ENCODE measurements at regions not wholly inside any gene's neighbourhood (a gene's known extent, or its start where the extent isn't known, plus 50 kb on each side); places are given as distances from the start of the nearest gene placed in this dataset.

- DNase-seq, result no peak
- H3K27ac ChIP-seq, result no peak overlapping the region
- TF ChIP-seq CTCF (IDR thresholded peaks at IDR 0.05) (no peak), POLR2A (IDR thresholded peaks at IDR 0.05) (no peak)
- H3K4me1 ChIP-seq, result no peaks in the 10 kb centered on the region
- WGBS (ENCODE audit: insufficient coverage, low coverage, low lambda C conversion rate, missing lambda C conversion rate), result 25% methylated on average over 2 of the region's 2 CpGs
- no peaks in the 10 kb centered on the region for H3K36me3 ChIP-seq
- intact Hi-C loops (cut with DNase I), result no loop called here
- H3K9me3 ChIP-seq, result no peaks in the 10 kb centered on the region
- ATAC-seq, result no peak
- no peaks in the 10 kb centered on the region for H3K27me3 ChIP-seq
- no peak overlapping the region for H3K4me3 ChIP-seq
Observed at GRCh38 chr4:46684041-46684440, 225.0 kb downstream of the COX7B2 start.

DNA sequence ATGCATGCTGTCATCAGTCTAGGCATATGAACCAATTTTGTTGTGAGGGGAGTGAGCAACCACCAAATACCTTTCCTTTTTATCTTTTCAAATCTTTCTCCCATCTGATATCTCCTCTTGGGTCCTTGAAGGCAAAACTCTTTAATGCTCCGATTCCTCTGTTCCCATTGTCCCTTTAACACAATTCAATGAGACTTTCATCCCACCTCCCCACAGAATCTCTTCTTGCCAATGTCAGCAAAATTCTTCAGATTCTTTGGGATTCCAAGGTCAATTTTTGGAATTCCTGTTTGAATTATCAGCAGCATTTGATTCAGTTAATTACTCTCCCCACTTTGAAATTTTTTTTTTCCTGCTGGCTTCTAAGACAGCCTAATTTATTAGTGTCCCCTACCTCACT lies 232.7 kb downstream of the COX7B2 start:
- intact Hi-C loops (cut with DNase I), result no loop called here
- 70% methylated on average over 1 of the region's 1 CpG for WGBS (ENCODE audit: insufficient coverage, low coverage, low lambda C conversion rate, missing lambda C conversion rate)
- DNase-seq, result no peak
- H3K4me1 ChIP-seq, result no peaks in the 10 kb centered on the region
- H3K36me3 ChIP-seq, result no peaks in the 10 kb centered on the region
- TF ChIP-seq CTCF (IDR thresholded peaks at IDR 0.05) (no peak), POLR2A (IDR thresholded peaks at IDR 0.05) (no peak)
- no peak for ATAC-seq
- H3K9me3 ChIP-seq, result no peaks in the 10 kb centered on the region
- no peaks in the 10 kb centered on the region for H3K27me3 ChIP-seq
- H3K27ac ChIP-seq, result no peak overlapping the region
- no peak overlapping the region for H3K4me3 ChIP-seq

DNA sequence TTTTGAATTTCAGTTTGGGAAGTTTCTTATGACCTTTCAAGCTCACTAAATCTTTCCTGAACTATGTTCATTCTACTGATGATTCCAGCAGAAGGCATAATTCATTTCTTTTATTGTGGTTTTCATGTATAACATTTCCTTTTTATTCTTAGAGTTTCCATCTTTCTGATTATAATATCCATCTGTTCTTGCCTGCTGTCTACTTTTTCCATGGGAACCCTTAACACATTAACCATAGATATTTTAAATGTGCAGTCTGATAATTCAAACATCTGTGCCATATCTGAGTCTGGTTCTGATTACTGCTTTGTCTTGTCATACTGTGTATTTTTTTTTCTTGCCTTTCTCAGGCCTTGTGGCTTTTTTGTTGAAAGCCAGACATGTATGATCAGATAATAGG lies 234.7 kb downstream of the COX7B2 start:
- Histone ChIP-seq H3K27ac (no peak overlapping the region), H3K36me3 (no peaks in the 10 kb centered on the region), H3K9me3 (no peaks in the 10 kb centered on the region), H3K4me1 (no peaks in the 10 kb centered on the region), H3K27me3 (no peaks in the 10 kb centered on the region), H3K4me3 (no peak overlapping the region)
- no peak for ATAC-seq
- TF ChIP-seq CTCF (IDR thresholded peaks at IDR 0.05), result no peak
- TF ChIP-seq POLR2A (IDR thresholded peaks at IDR 0.05), result no peak
- intact Hi-C loops (cut with DNase I), result no loop called here
- DNase-seq, result no peak

- no peaks in the 10 kb centered on the region for H3K9me3 ChIP-seq
- intact Hi-C loops (cut with DNase I), result no loop called here
- H3K36me3 ChIP-seq, result no peaks in the 10 kb centered on the region
- 32% methylated on average over 3 of the region's 3 CpGs for WGBS (ENCODE audit: insufficient coverage, low coverage, low lambda C conversion rate, missing lambda C conversion rate)
- no peak for TF ChIP-seq CTCF (IDR thresholded peaks at IDR 0.05)
- TF ChIP-seq POLR2A (IDR thresholded peaks at IDR 0.05), result no peak
- no peak overlapping the region for H3K27ac ChIP-seq
- ATAC-seq, result no peak
- DNase-seq, result no peak
- no peak overlapping the region for H3K4me3 ChIP-seq
- H3K4me1 ChIP-seq, result no peaks in the 10 kb centered on the region
- no peaks in the 10 kb centered on the region for H3K27me3 ChIP-seq
Observed at GRCh38 chr4:46667790-46668189, 241.3 kb downstream of the COX7B2 start.

DNA sequence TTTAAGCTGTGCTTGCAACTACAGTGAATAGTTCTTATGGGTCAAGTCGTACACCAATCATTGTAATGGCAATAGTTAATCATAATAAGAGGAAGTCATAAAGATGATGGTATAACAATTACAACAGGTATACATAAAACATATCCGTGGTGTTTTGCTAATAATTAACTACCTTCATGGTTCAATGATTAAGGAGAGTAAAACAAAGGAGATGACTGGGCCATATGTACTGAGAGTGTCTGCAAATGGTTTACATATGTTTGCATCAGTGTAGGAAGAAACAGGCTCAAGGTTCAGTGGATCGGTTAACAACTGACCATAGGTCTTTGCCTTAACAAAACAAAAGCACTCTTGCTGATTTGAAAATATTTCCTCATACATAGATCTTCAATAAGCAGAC lies 253.0 kb downstream of the COX7B2 start:
- DNase-seq (no peak), ATAC-seq (no peak)
- WGBS (ENCODE audit: insufficient coverage, low coverage, low lambda C conversion rate, missing lambda C conversion rate), result 27% methylated on average over 3 of the region's 3 CpGs
- Histone ChIP-seq H3K36me3 (no peaks in the 10 kb centered on the region), H3K9me3 (no peaks in the 10 kb centered on the region), H3K27ac (no peak overlapping the region), H3K4me1 (no peaks in the 10 kb centered on the region), H3K4me3 (no peak overlapping the region), H3K27me3 (no peaks in the 10 kb centered on the region)
- intact Hi-C loops (cut with DNase I), result no loop called here
- TF ChIP-seq CTCF (IDR thresholded peaks at IDR 0.05) (no peak), POLR2A (IDR thresholded peaks at IDR 0.05) (no peak)

Measured in right lobe of liver (tissue), 6 donors.